Stomach (tissue), 4 donors: ENCODE measurements at regions not wholly inside any gene's neighbourhood (a gene's known extent, or its start where the extent isn't known, plus 50 kb on each side); places are given as distances from the start of the nearest gene placed in this dataset.

ENCODE experiments used
- CTCF ChIP-seq, 7 experiments: fragments of 450-650 bp in 4 of 7; fragments of 200-600 bp in 3 of 7; sonication (generic) in 3 of 7; IDR thresholded peaks; one replicate each; pipeline ENCODE4 v1.5.1; 2016 to 2019; ENCODE audit warnings: antibody characterized with exemption in 7 of 7, control low read depth in 2 of 7, mild to moderate bottlenecking in 1 of 7
- POLR2A ChIP-seq, 4 donors: fragments of 450-650 bp; IDR thresholded peaks; one replicate each; pipeline ENCODE4 v1.6.1; 2016; ENCODE audit warnings: antibody characterized with exemption in 4 of 4, control low read depth in 2 of 4, mild to moderate bottlenecking in 1 of 4, moderate library complexity in 1 of 4
- POLR2AphosphoS5 ChIP-seq, 3 donors: sonication (generic); formaldehyde crosslinking; IDR thresholded peaks; one replicate each; pipeline ENCODE4 v1.6.1; 2016; ENCODE audit warnings: antibody characterized with exemption in 3 of 3

DNA sequence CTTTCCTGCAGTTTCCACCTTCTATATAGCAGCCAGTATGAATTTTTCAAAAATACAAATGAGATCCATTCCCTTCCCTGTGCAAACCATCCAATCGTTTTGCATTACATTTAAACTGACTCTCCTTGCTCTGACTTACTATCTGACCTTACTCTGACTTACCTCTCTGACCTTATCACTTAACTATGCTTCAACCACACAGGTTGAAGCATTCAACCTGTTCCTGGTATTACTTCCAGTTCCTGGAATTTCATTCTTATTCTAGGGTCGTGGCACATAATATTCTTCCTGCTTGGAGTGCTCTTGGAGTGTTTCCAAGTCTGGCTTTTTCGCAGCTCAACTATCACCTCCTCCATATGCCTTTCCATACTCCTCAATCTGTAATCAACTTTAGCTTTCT lies 850.6 kb upstream of the CHAC2 start:
- TF ChIP-seq POLR2AphosphoS5 (IDR thresholded peaks at IDR 0.05) (no peak), POLR2A (IDR thresholded peaks at IDR 0.05) (no peak), CTCF (IDR thresholded peaks at IDR 0.05) (no peak)
